Mesendoderm (in vitro differentiated cells): ENCODE measurements at regions not wholly inside any gene's neighbourhood (a gene's known extent, or its start where the extent isn't known, plus 50 kb on each side); places are given as distances from the start of the nearest gene placed in this dataset.
A peak's percentile ranks its signal among the peaks of the same experiment; 100 is the strongest.

Source experiments
- DNase-seq: peaks from one replicate; pipeline ENCODE4 v3.0.0; 2013
- H2AK5ac ChIP-seq: 2 replicates; pipeline ENCODE4 v1.6.1; 2013; ENCODE audit warnings: low read length, inconsistent platforms
- H2BK120ac ChIP-seq: 2 replicates; pipeline ENCODE4 v1.6.1; 2013; ENCODE audit warnings: low read depth, mild to moderate bottlenecking, low read length, moderate library complexity, mixed read lengths
- H2BK15ac ChIP-seq: replicated peaks from 2 replicates; pipeline ENCODE4 v1.6.1; 2013; ENCODE audit warnings: low read depth, mild to moderate bottlenecking, moderate library complexity
- H2BK5ac ChIP-seq: 2 replicates; pipeline ENCODE4 v1.6.1; 2013; ENCODE audit warnings: low read length, inconsistent platforms
- H3K18ac ChIP-seq: 2 replicates; pipeline ENCODE4 v1.6.1; 2013; ENCODE audit warnings: mild to moderate bottlenecking, low read length, mixed read lengths
- H3K23ac ChIP-seq: one replicate; pipeline ENCODE4 v1.6.1; 2013; ENCODE audit warnings: low read length
- H3K27ac ChIP-seq: 2 replicates; pipeline ENCODE4 v1.5.1; 2013; ENCODE audit warnings: low read depth, mild to moderate bottlenecking, inconsistent platforms, low read length, moderate library complexity
- H3K27me3 ChIP-seq: 2 replicates; pipeline ENCODE4 v1.6.1; 2013; ENCODE audit warnings: low read length, control low read depth, mild to moderate bottlenecking, inconsistent platforms; ENCODE audit not compliant: insufficient read depth, poor library complexity
- H3K36me3 ChIP-seq: 2 replicates; pipeline ENCODE4 v1.6.1; 2013; ENCODE audit warnings: low read length, inconsistent platforms; ENCODE audit not compliant: control insufficient read depth, insufficient read depth
- H3K4ac ChIP-seq: one replicate; pipeline ENCODE4 v1.6.1; 2013; ENCODE audit warnings: low read depth, mild to moderate bottlenecking, low read length, moderate library complexity
- H3K4me1 ChIP-seq: 2 replicates; pipeline ENCODE4 v1.6.1; 2013; ENCODE audit warnings: low read depth, low read length, inconsistent platforms; ENCODE audit not compliant: control insufficient read depth
- H3K4me2 ChIP-seq: 2 replicates; pipeline ENCODE4 v1.6.1; 2013; ENCODE audit warnings: low read length
- H3K4me3 ChIP-seq: 2 replicates; pipeline ENCODE4 v1.5.1; 2013; ENCODE audit warnings: mild to moderate bottlenecking, low read length
- H3K56ac ChIP-seq: one replicate; pipeline ENCODE4 v1.6.1; 2013; ENCODE audit warnings: low read length
- H3K79me1 ChIP-seq: 2 replicates; pipeline ENCODE4 v1.6.1; 2013; ENCODE audit warnings: low read length, inconsistent platforms
- H3K79me2 ChIP-seq: 2 replicates; pipeline ENCODE4 v1.6.1; 2013; ENCODE audit warnings: mild to moderate bottlenecking, low read length; ENCODE audit not compliant: control insufficient read depth, insufficient read depth
- H3K9ac ChIP-seq: 2 replicates; pipeline ENCODE4 v1.6.1; 2013; ENCODE audit warnings: low read length, inconsistent platforms
- H4K5ac ChIP-seq: one replicate; pipeline ENCODE4 v1.6.1; 2013; ENCODE audit warnings: low read length
- H4K8ac ChIP-seq: one replicate; pipeline ENCODE4 v1.6.1; 2013; ENCODE audit warnings: low read depth, mild to moderate bottlenecking, control low read depth, low read length, moderate library complexity
- WGBS: extraction: QIAGEN DNeasy Blood & Tissue Kit; methylation state at CpG from one replicate; pipeline ENCODE4 v1.1.7; 2013; ENCODE audit warnings: low lambda C conversion rate, missing lambda C conversion rate; ENCODE audit not compliant: insufficient coverage; ENCODE audit errors: extremely low coverage; 5-methylcytosine and 5-hydroxymethylcytosine counted together

GRCh38 chr16:35411156-35411555, 1951.7 kb downstream of the TP53TG3F start:
- WGBS = no CpG with 5 or more reads among the region's 1 CpG
- H3K4ac ChIP-seq = no peak overlapping the region
- no peak overlapping the region for H3K9ac ChIP-seq
- H2BK5ac ChIP-seq = no peak overlapping the region
- H3K79me2 ChIP-seq = no peaks in the 10 kb centered on the region
- no peak overlapping the region for H4K8ac ChIP-seq
- no peak overlapping the region for H4K5ac ChIP-seq
- no peak overlapping the region for H3K27ac ChIP-seq
- H3K4me3 ChIP-seq = no peak overlapping the region
- no peak overlapping the region for H3K18ac ChIP-seq
- no peak overlapping the region for H3K4me2 ChIP-seq
- no peaks in the 10 kb centered on the region for H3K79me1 ChIP-seq
- H2BK15ac ChIP-seq = no peak overlapping the region
- DNase-seq = no peak
- no peak overlapping the region for H3K23ac ChIP-seq
- H2BK120ac ChIP-seq = no peak overlapping the region
- H2AK5ac ChIP-seq = no peak overlapping the region
- no peaks in the 10 kb centered on the region for H3K36me3 ChIP-seq
- no peak overlapping the region for H3K56ac ChIP-seq
- no peaks in the 10 kb centered on the region for H3K4me1 ChIP-seq
- H3K27me3 ChIP-seq = no peaks in the 10 kb centered on the region

GRCh38 chr16:35414139-35414538, 1954.7 kb downstream of the TP53TG3F start:
- Histone ChIP-seq H3K56ac (no peak overlapping the region), H3K23ac (no peak overlapping the region), H3K4ac (no peak overlapping the region), H4K5ac (no peak overlapping the region), H2BK5ac (no peak overlapping the region), H3K27me3 (no peaks in the 10 kb centered on the region), H2AK5ac (no peak overlapping the region), H3K79me1 (no peaks in the 10 kb centered on the region), H3K27ac (no peak overlapping the region), H3K4me1 (no peaks in the 10 kb centered on the region), H2BK15ac (no peak overlapping the region), H3K79me2 (no peaks in the 10 kb centered on the region), H3K18ac (no peak overlapping the region), H4K8ac (no peak overlapping the region), H2BK120ac (no peak overlapping the region), H3K4me3 (no peak overlapping the region), H3K4me2 (no peak overlapping the region), H3K9ac (no peak overlapping the region), H3K36me3 (no peaks in the 10 kb centered on the region)
- no CpG with 5 or more reads among the region's 14 CpGs for WGBS
- DNase-seq = no peak

- Histone ChIP-seq H3K79me1 (no peaks in the 10 kb centered on the region), H3K18ac (no peak overlapping the region), H3K36me3 (no peaks in the 10 kb centered on the region), H4K8ac (no peak overlapping the region), H4K5ac (no peak overlapping the region), H3K4me1 (no peaks in the 10 kb centered on the region), H3K9ac (no peak overlapping the region), H3K79me2 (no peaks in the 10 kb centered on the region), H2BK15ac (no peak overlapping the region), H3K23ac (no peak overlapping the region), H2AK5ac (no peak overlapping the region), H2BK120ac (no peak overlapping the region), H3K4ac (no peak overlapping the region), H3K27me3 (no peaks in the 10 kb centered on the region), H3K56ac (no peak overlapping the region), H3K4me3 (no peak overlapping the region), H2BK5ac (no peak overlapping the region), H3K4me2 (no peak overlapping the region), H3K27ac (no peak overlapping the region)
- no CpG with 5 or more reads among the region's 19 CpGs for WGBS
- no peak for DNase-seq
Measured at GRCh38 chr16:35414563-35414962, 1955.2 kb downstream of the TP53TG3F start.

- no peak overlapping the region for H2BK120ac ChIP-seq
- H3K27ac ChIP-seq = no peak overlapping the region
- no peaks in the 10 kb centered on the region for H3K4me1 ChIP-seq
- H3K4me2 ChIP-seq = no peak overlapping the region
- H4K8ac ChIP-seq = no peak overlapping the region
- H3K56ac ChIP-seq = no peak overlapping the region
- no peak overlapping the region for H3K4ac ChIP-seq
- no peaks in the 10 kb centered on the region for H3K36me3 ChIP-seq
- no CpG with 5 or more reads among the region's 32 CpGs for WGBS
- H3K79me2 ChIP-seq = no peaks in the 10 kb centered on the region
- H2BK5ac ChIP-seq = no peak overlapping the region
- no peak overlapping the region for H4K5ac ChIP-seq
- no peak overlapping the region for H3K18ac ChIP-seq
- H3K23ac ChIP-seq = no peak overlapping the region
- no peak for DNase-seq
- no peak overlapping the region for H3K4me3 ChIP-seq
- H3K27me3 ChIP-seq = no peaks in the 10 kb centered on the region
- no peaks in the 10 kb centered on the region for H3K79me1 ChIP-seq
- no peak overlapping the region for H3K9ac ChIP-seq
- H2AK5ac ChIP-seq = no peak overlapping the region
- no peak overlapping the region for H2BK15ac ChIP-seq
Measured at GRCh38 chr16:35425270-35425669, 1965.9 kb downstream of the TP53TG3F start.

GRCh38 chr16:35431829-35432663, 1972.6 kb downstream of the TP53TG3F start:
- Histone ChIP-seq H3K4me2 (no peak overlapping the region), H3K27me3 (no peaks in the 10 kb centered on the region), H3K4me1 (no peaks in the 10 kb centered on the region), H2BK120ac (no peak overlapping the region), H3K79me1 (no peaks in the 10 kb centered on the region), H3K4me3 (no peak overlapping the region), H3K56ac (no peak overlapping the region), H2AK5ac (no peak overlapping the region), H3K9ac (no peak overlapping the region), H4K5ac (no peak overlapping the region), H2BK15ac (no peak overlapping the region), H3K23ac (no peak overlapping the region), H3K27ac (no peak overlapping the region), H3K18ac (no peak overlapping the region), H3K36me3 (no peaks in the 10 kb centered on the region), H3K79me2 (no peaks in the 10 kb centered on the region), H4K8ac (no peak overlapping the region), H3K4ac (no peak overlapping the region), H2BK5ac (no peak overlapping the region)
- no CpG with 5 or more reads among the region's 4 CpGs for WGBS
- peak; percentile 13 for DNase-seq

- Histone ChIP-seq H3K4me3 (no peak overlapping the region), H3K9ac (no peak overlapping the region), H3K56ac (no peak overlapping the region), H4K5ac (no peak overlapping the region), H3K4ac (no peak overlapping the region), H2AK5ac (no peak overlapping the region), H3K18ac (no peak overlapping the region), H2BK120ac (no peak overlapping the region), H3K4me1 (no peaks in the 10 kb centered on the region), H3K4me2 (no peak overlapping the region), H3K36me3 (no peaks in the 10 kb centered on the region), H3K79me1 (no peaks in the 10 kb centered on the region), H3K27me3 (no peaks in the 10 kb centered on the region), H3K79me2 (no peaks in the 10 kb centered on the region), H3K23ac (no peak overlapping the region), H3K27ac (no peak overlapping the region), H2BK15ac (no peak overlapping the region), H2BK5ac (no peak overlapping the region), H4K8ac (no peak overlapping the region)
- DNase-seq = no peak
Measured at GRCh38 chr16:35440875-35441274, 1981.5 kb downstream of the TP53TG3F start.
